SK-N-SH (cell line): ENCODE measurements at regions not wholly inside any gene's neighbourhood (a gene's known extent, or its start where the extent isn't known, plus 50 kb on each side); places are given as distances from the start of the nearest gene placed in this dataset.

Experiments used
- CHD2 ChIP-seq: fragments of 150-350 bp; IDR thresholded peaks from 2 replicates; pipeline ENCODE4 v1.6.1; 2018; ENCODE audit warnings: low read length; ENCODE audit not compliant: partially characterized antibody
- CTCF ChIP-seq: fragments of 200-600 bp; sonication (generic); IDR thresholded peaks from 2 replicates; pipeline ENCODE4 v1.6.1; 2017; ENCODE audit warnings: antibody characterized with exemption, mild to moderate bottlenecking, moderate library complexity
- EZH2phosphoT487 ChIP-seq: fragments of 200-600 bp; sonication (generic); IDR thresholded peaks from 2 replicates; pipeline ENCODE4 v1.6.1; 2017; ENCODE audit warnings: low read depth, mixed run types, mild to moderate bottlenecking, antibody characterized with exemption, moderate library complexity, borderline replicate concordance
- GABPA ChIP-seq: IDR thresholded peaks from 2 replicates; pipeline ENCODE4 v1.4.0; 2012; ENCODE audit warnings: low read depth, mild to moderate bottlenecking
- MEF2A ChIP-seq: IDR thresholded peaks from 2 replicates; pipeline ENCODE4 v1.4.0; 2012; ENCODE audit warnings: low read depth, borderline replicate concordance
- POLR2AphosphoS5 ChIP-seq: IDR thresholded peaks from 2 replicates; pipeline ENCODE4 v1.6.1; 2012; ENCODE audit warnings: low read depth, low read length
- SIN3A ChIP-seq: IDR thresholded peaks from 2 replicates; pipeline ENCODE4 v1.6.1; 2012; ENCODE audit warnings: low read depth, mild to moderate bottlenecking, low read length, moderate library complexity, borderline replicate concordance
- TAF1 ChIP-seq: IDR thresholded peaks from 2 replicates; pipeline ENCODE4 v1.6.1; 2012; ENCODE audit warnings: low read depth, mild to moderate bottlenecking, low read length, moderate library complexity, borderline replicate concordance
- TCF12 ChIP-seq: IDR thresholded peaks from 2 replicates; pipeline ENCODE4 v1.4.0; 2012
- TF ChIP-seq, protein P1 (sequence below): IDR thresholded peaks from 2 replicates; pipeline ENCODE4 v1.4.0; 2012; ENCODE audit warnings: low read depth

GRCh38 chr1:56148326-56149193 is 430.8 kb downstream of the PLPP3 start:
- no peak; the same call in 1 of the 2 replicates for TF ChIP-seq CTCF
- no peak for TF ChIP-seq EZH2phosphoT487
- TF ChIP-seq TCF12: no peak
- TF ChIP-seq TAF1: no peak
- no peak for TF ChIP-seq MEF2A
- no peak for TF ChIP-seq GABPA
- TF ChIP-seq CHD2: no peak
- TF ChIP-seq POLR2AphosphoS5: no peak
- TF ChIP-seq SIN3A: no peak
- TF ChIP-seq, protein P1, sequence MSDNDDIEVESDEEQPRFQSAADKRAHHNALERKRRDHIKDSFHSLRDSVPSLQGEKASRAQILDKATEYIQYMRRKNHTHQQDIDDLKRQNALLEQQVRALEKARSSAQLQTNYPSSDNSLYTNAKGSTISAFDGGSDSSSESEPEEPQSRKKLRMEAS: no peak
